ENCODE measurements at regions not wholly inside any gene's neighbourhood (a gene's known extent, or its start where the extent isn't known, plus 50 kb on each side); places are given as distances from the start of the nearest gene placed in this dataset.

DNA sequence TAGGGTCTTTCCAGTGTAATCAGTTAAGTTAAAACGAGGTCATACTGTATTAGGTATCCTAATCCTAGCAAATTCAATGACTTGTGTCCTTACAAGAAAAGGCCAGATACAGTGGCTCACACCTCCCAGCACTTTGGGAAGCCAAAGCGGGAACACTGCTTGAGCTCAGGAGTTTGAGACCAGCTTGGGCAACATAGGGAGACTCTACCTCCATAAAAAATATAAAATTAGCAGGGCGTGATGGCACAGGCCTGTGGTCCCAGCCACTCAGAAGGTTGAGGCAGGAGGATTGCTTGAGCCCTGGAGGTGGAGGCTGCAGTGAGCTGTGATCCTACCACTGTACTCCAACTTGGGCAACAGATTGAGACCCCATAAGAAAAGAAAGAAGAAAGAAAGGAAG, 61.1 kb downstream of the CXCL12 start:
- peaks cover 19% of the 10 kb centered on the region for H3K27me3 ChIP-seq (ENCODE audit: insufficient read depth, low read length)
- POLR2A ChIA-PET, result no interaction called here
- RAD21 ChIA-PET (ENCODE audit: low non-redundant PET in 1 of 2, low total read pairs in 2 of 2, uncharacterized antibody in 2 of 2, unreplicated experiment in 2 of 2), result no interaction called here
- no peak for DNase-seq (ENCODE audit: low read depth, low spot score)
- no peak for TF ChIP-seq EGR1 (IDR thresholded peaks at IDR 0.05; ENCODE audit: low read depth)
- TF ChIP-seq ELF1 (IDR thresholded peaks at IDR 0.05; ENCODE audit: borderline replicate concordance, low read depth), result no peak
- TF ChIP-seq ZBTB33 (IDR thresholded peaks at IDR 0.05; ENCODE audit: extremely low read depth, insufficient replicate concordance, low read length), result no peak
- no peak for TF ChIP-seq SRF (IDR thresholded peaks at IDR 0.05; ENCODE audit: low read depth)
- no peak for TF ChIP-seq ZFX (IDR thresholded peaks at IDR 0.05)
- TF ChIP-seq ATF3 (IDR thresholded peaks at IDR 0.05), result no peak
- TF ChIP-seq ZNF274 (IDR thresholded peaks at IDR 0.05; ENCODE audit: low read depth, low read length), result no peak
- TF ChIP-seq POLR2A (IDR thresholded peaks at IDR 0.05; ENCODE audit: borderline replicate concordance, extremely low read depth, insufficient read depth, insufficient read length), result no peak
- TF ChIP-seq POLR2AphosphoS5 (IDR thresholded peaks at IDR 0.05; ENCODE audit: low read depth, low read length), result no peak
- no peak for TF ChIP-seq YY1 (IDR thresholded peaks at IDR 0.05; ENCODE audit: extremely low read depth, insufficient replicate concordance, low read depth, low read length)
- BruUV-seq (replicated peaks), result no TSS peak
- no peaks in the 10 kb centered on the region for H3K79me2 ChIP-seq (ENCODE audit: insufficient read depth, low read length)
- H4K20me1 ChIP-seq (ENCODE audit: insufficient read depth), result no peaks in the 10 kb centered on the region
- H3K4me2 ChIP-seq (ENCODE audit: low read length), result no peak overlapping the region
- H3K4me3 ChIP-seq (replicated peaks in 1 of 2; ENCODE audit: low read depth in 1 of 2, low read length in 2 of 2), result no peak overlapping the region
- H3K9ac ChIP-seq (ENCODE audit: low read length), result no peak overlapping the region
- intact Hi-C loops (cut with micrococcal nuclease), result no loop called here
- H2AFZ ChIP-seq (ENCODE audit: low read depth, low read length, poor library complexity, severe bottlenecking), result no peak overlapping the region
- H3K9me3 ChIP-seq (ENCODE audit: control insufficient read depth in 1 of 2, insufficient read depth in 1 of 2, low read depth in 1 of 2, low read length in 2 of 2), result no peaks in the 10 kb centered on the region
- H3K27ac ChIP-seq (ENCODE audit: low read depth, low read length), result no peak overlapping the region
- H3K36me3 ChIP-seq (ENCODE audit: control insufficient read depth in 1 of 2, insufficient read depth in 2 of 2, low read length in 2 of 2), result no peaks in the 10 kb centered on the region
- no peaks in the 10 kb centered on the region for H3K4me1 ChIP-seq (ENCODE audit: control insufficient read depth in 1 of 2, insufficient read depth in 2 of 2, low read length in 2 of 2)
- CTCF ChIA-PET, result no interaction called here
- no peaks in the 10 kb centered on the region for H3K9me2 ChIP-seq (ENCODE audit: insufficient read depth)
- ATAC-seq, result no peak

Data from HCT116 (cell line).